ENCODE measurements at regions not wholly inside any gene's neighbourhood (a gene's known extent, or its start where the extent isn't known, plus 50 kb on each side); places are given as distances from the start of the nearest gene placed in this dataset.

DNA sequence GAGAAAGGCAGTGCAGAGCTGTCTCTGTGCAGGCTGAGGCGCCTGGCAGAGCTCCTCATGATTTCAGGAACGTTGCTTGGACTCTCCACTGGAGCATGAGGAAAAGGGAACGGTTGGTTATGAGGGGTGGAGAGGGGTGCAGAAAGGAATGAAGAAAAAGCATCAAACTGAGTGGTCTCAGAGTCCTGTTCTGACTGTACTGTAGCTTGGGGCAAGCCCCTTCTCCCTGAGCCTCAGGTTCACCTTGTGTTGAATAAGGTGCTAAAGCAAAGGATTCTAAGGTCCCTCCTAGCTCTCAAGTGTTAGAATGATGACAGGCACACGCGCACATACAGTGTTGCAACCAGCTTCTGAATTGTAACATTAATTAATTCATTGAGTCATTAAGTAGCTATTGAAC, 125.2 kb upstream of the PARP11 start:
- Histone ChIP-seq H3K9me2 (replicated peaks; ENCODE audit: insufficient read depth, low read length) (no peaks in the 10 kb centered on the region), H3F3A (ENCODE audit: insufficient read depth) (no peaks in the 10 kb centered on the region), H3K27me3 (ENCODE audit: low read length) (no peaks in the 10 kb centered on the region), H2AFZ (ENCODE audit: low read depth, low read length, severe bottlenecking) (no peak overlapping the region), H3K9ac (ENCODE audit: low read length) (no peak overlapping the region), H3K27ac (ENCODE audit: low read depth, low read length) (no peak overlapping the region), H3K4me2 (ENCODE audit: low read depth, low read length, poor library complexity, severe bottlenecking) (no peak overlapping the region), H3K79me2 (ENCODE audit: insufficient read depth, low read length) (no peaks in the 10 kb centered on the region), H3K4me3 (ENCODE audit: insufficient read depth, low read length, poor library complexity, severe bottlenecking) (no peak overlapping the region), H4K20me1 (ENCODE audit: low read depth, low read length) (no peaks in the 10 kb centered on the region), H3K36me3 (ENCODE audit: low read length) (no peaks in the 10 kb centered on the region), H3K9me3 (ENCODE audit: insufficient read depth, low read length) (no peaks in the 10 kb centered on the region)
- TF ChIP-seq, protein P1, sequence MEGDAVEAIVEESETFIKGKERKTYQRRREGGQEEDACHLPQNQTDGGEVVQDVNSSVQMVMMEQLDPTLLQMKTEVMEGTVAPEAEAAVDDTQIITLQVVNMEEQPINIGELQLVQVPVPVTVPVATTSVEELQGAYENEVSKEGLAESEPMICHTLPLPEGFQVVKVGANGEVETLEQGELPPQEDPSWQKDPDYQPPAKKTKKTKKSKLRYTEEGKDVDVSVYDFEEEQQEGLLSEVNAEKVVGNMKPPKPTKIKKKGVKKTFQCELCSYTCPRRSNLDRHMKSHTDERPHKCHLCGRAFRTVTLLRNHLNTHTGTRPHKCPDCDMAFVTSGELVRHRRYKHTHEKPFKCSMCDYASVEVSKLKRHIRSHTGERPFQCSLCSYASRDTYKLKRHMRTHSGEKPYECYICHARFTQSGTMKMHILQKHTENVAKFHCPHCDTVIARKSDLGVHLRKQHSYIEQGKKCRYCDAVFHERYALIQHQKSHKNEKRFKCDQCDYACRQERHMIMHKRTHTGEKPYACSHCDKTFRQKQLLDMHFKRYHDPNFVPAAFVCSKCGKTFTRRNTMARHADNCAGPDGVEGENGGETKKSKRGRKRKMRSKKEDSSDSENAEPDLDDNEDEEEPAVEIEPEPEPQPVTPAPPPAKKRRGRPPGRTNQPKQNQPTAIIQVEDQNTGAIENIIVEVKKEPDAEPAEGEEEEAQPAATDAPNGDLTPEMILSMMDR (IDR thresholded peaks at IDR 0.05; ENCODE audit: insufficient read depth, low read length, poor library complexity, severe bottlenecking), result no peak
- no peak for TF ChIP-seq EZH2phosphoT487 (conservative IDR thresholded peaks at IDR 0.05; ENCODE audit: low read length)

DNA sequence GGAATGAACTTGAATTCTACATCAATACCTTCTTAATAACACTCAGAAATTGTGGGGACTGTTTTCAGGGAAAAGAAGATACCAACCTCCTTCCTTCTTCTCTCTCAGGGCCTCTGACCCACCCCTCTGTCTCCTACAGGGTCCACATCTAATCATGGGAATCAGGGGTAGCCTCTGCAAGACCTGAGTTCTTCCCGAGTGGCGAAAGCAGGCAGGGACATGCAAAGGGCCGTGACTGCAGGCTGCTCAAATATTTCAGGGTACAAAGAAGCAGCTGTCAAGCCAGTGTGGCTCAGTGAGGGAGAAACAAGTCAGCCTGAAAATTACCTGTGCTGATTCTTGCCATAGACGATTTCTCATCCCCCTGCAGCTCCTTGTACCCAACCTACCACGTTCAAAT, 123.1 kb upstream of the PARP11 start:
- Histone ChIP-seq H3K9me2 (replicated peaks; ENCODE audit: insufficient read depth, low read length) (no peaks in the 10 kb centered on the region), H2AFZ (ENCODE audit: low read depth, low read length, severe bottlenecking) (no peak overlapping the region), H3K79me2 (ENCODE audit: insufficient read depth, low read length) (no peaks in the 10 kb centered on the region), H3K4me3 (ENCODE audit: insufficient read depth, low read length, poor library complexity, severe bottlenecking) (no peak overlapping the region), H3K27ac (ENCODE audit: low read depth, low read length) (no peak overlapping the region), H3F3A (ENCODE audit: insufficient read depth) (no peaks in the 10 kb centered on the region), H3K9me3 (ENCODE audit: insufficient read depth, low read length) (no peaks in the 10 kb centered on the region), H4K20me1 (ENCODE audit: low read depth, low read length) (no peaks in the 10 kb centered on the region), H3K27me3 (ENCODE audit: low read length) (no peaks in the 10 kb centered on the region), H3K9ac (ENCODE audit: low read length) (no peak overlapping the region), H3K4me2 (ENCODE audit: low read depth, low read length, poor library complexity, severe bottlenecking) (no peak overlapping the region), H3K36me3 (ENCODE audit: low read length) (no peaks in the 10 kb centered on the region)
- TF ChIP-seq, protein P1 (IDR thresholded peaks at IDR 0.05; ENCODE audit: insufficient read depth, low read length, poor library complexity, severe bottlenecking), result no peak
- no peak for TF ChIP-seq EZH2phosphoT487 (conservative IDR thresholded peaks at IDR 0.05; ENCODE audit: low read length)

DNA sequence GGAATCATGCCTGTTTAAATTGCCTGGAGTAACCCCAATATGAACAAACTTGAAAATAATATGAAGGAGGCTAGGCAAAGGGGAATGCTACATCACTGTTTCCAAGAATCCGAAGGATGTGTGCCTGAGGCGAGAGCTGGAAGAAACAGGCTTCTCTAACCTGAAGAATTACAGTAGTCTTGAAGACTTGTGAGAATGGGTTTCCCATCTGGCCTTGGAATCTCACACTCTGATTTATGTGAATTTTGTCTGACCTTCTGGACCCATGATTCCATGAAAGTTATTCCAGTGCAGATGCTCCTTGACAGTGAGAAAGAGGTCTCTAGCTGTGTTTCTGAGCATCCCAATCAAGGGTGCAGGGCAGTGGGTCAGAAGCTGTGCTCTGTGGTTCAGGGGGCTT, 122.1 kb upstream of the PARP11 start:
- Histone ChIP-seq H3K27ac (ENCODE audit: low read depth, low read length) (no peak overlapping the region), H3K4me3 (ENCODE audit: insufficient read depth, low read length, poor library complexity, severe bottlenecking) (no peak overlapping the region), H3K36me3 (ENCODE audit: low read length) (no peaks in the 10 kb centered on the region), H3K79me2 (ENCODE audit: insufficient read depth, low read length) (no peaks in the 10 kb centered on the region), H3K27me3 (ENCODE audit: low read length) (no peaks in the 10 kb centered on the region), H2AFZ (ENCODE audit: low read depth, low read length, severe bottlenecking) (no peak overlapping the region), H3K9me3 (ENCODE audit: insufficient read depth, low read length) (no peaks in the 10 kb centered on the region), H3K9ac (ENCODE audit: low read length) (no peak overlapping the region), H3K9me2 (replicated peaks; ENCODE audit: insufficient read depth, low read length) (no peaks in the 10 kb centered on the region), H3F3A (ENCODE audit: insufficient read depth) (no peaks in the 10 kb centered on the region), H3K4me2 (ENCODE audit: low read depth, low read length, poor library complexity, severe bottlenecking) (no peak overlapping the region), H4K20me1 (ENCODE audit: low read depth, low read length) (no peaks in the 10 kb centered on the region)
- no peak for TF ChIP-seq EZH2phosphoT487 (conservative IDR thresholded peaks at IDR 0.05; ENCODE audit: low read length)
- TF ChIP-seq, protein P1 (IDR thresholded peaks at IDR 0.05; ENCODE audit: insufficient read depth, low read length, poor library complexity, severe bottlenecking), result no peak

All from SU-DHL-6 (cell line).